Stimulated activated memory B cell treated with anti-CD40 and anti-IgM and Interleukin-4, amounts not matched to agents 10 μg/mL and 1 μg/mL and 100 μg/mL, for 72 hours (primary cell): ENCODE measurements at regions not wholly inside any gene's neighbourhood (a gene's known extent, or its start where the extent isn't known, plus 50 kb on each side); places are given as distances from the start of the nearest gene placed in this dataset.
"Not testable (repeated sequence)": the region's sequence is repeated elsewhere in the genome, so short reads cannot be mapped to it uniquely, and the experiment has no call there.

Experiments
- ATAC-seq: fragments of 150-1000 bp; cut with Tn5 transposase; 2 replicates; pipeline ENCODE4 v1.10.0; 2021
- H3K27ac Mint-ChIP-seq: one replicate; pipeline ENCODE4 v1.8.0; 2022; ENCODE audit warnings: mild to moderate bottlenecking, mixed read lengths
- H3K27me3 Mint-ChIP-seq: one replicate; pipeline ENCODE4 v1.8.0; 2022; ENCODE audit warnings: mixed read lengths
- H3K36me3 Mint-ChIP-seq: one replicate; pipeline ENCODE4 v1.8.0; 2022; ENCODE audit warnings: mixed read lengths
- H3K4me1 Mint-ChIP-seq: one replicate; pipeline ENCODE4 v1.8.0; 2022; ENCODE audit warnings: mixed read lengths
- H3K4me3 Mint-ChIP-seq: one replicate; pipeline ENCODE4 v1.8.0; 2022; ENCODE audit warnings: mild to moderate bottlenecking, moderate library complexity, mixed read lengths
- H3K9me3 Mint-ChIP-seq: one replicate; pipeline ENCODE4 v1.8.0; 2022; ENCODE audit warnings: mixed read lengths

GRCh38 chr6:834866-835265, 141.9 kb upstream of the EXOC2 start:
- H3K4me3 Mint-ChIP-seq: no peak overlapping the region
- H3K36me3 Mint-ChIP-seq: no peaks in the 10 kb centered on the region
- no peak overlapping the region for H3K27ac Mint-ChIP-seq

GRCh38 chr6:834190-834589, 141.3 kb upstream of the EXOC2 start:
- Mint-ChIP-seq H3K27me3 (no peaks in the 10 kb centered on the region), H3K9me3 (peaks cover 7% of the 10 kb centered on the region), H3K27ac (peak overlapping the region; percentile 63), H3K36me3 (no peaks in the 10 kb centered on the region), H3K4me3 (no peak overlapping the region), H3K4me1 (no peaks in the 10 kb centered on the region)
- no peak for ATAC-seq

More at GRCh38 chr6:834866-835265, 141.9 kb upstream of the EXOC2 start:
- Mint-ChIP-seq H3K4me1 (no peaks in the 10 kb centered on the region), H3K9me3 (peaks cover 7% of the 10 kb centered on the region), H3K27me3 (peaks cover under 1% of the 10 kb centered on the region)
- no peak for ATAC-seq

GRCh38 chr6:832804-833203, 139.9 kb upstream of the EXOC2 start:
- H3K36me3 Mint-ChIP-seq, H3K4me1 Mint-ChIP-seq, H3K27me3 Mint-ChIP-seq, H3K27ac Mint-ChIP-seq, H3K4me3 Mint-ChIP-seq, ATAC-seq: not testable (repeated sequence)
- peaks cover 11% of the 10 kb centered on the region for H3K9me3 Mint-ChIP-seq

- peaks cover 5% of the 10 kb centered on the region for H3K36me3 Mint-ChIP-seq
- H3K4me1 Mint-ChIP-seq: peaks cover 4% of the 10 kb centered on the region
- no peak overlapping the region for H3K4me3 Mint-ChIP-seq
- peaks cover 17% of the 10 kb centered on the region for H3K27me3 Mint-ChIP-seq
- ATAC-seq: no peak
- H3K27ac Mint-ChIP-seq: no peak overlapping the region
- H3K9me3 Mint-ChIP-seq: peaks cover 14% of the 10 kb centered on the region
These were observed 137.9 kb upstream of the EXOC2 start for GRCh38 chr6:830667-831327.

- Mint-ChIP-seq H3K9me3 (peaks cover 14% of the 10 kb centered on the region), H3K4me3 (no peak overlapping the region), H3K36me3 (peaks cover 5% of the 10 kb centered on the region), H3K27ac (no peak overlapping the region), H3K4me1 (peaks cover 4% of the 10 kb centered on the region), H3K27me3 (peaks cover 24% of the 10 kb centered on the region)
- no peak for ATAC-seq
These were observed 136.7 kb upstream of the EXOC2 start for GRCh38 chr6:829656-830055.

GRCh38 chr6:827431-827830, 134.5 kb upstream of the EXOC2 start:
- H3K27me3 Mint-ChIP-seq: peaks cover 26% of the 10 kb centered on the region
- H3K36me3 Mint-ChIP-seq: peaks cover 5% of the 10 kb centered on the region
- ATAC-seq: peak; percentile 66
- no peak overlapping the region for H3K27ac Mint-ChIP-seq
- no peak overlapping the region for H3K4me3 Mint-ChIP-seq
- peaks cover 4% of the 10 kb centered on the region for H3K4me1 Mint-ChIP-seq
- H3K9me3 Mint-ChIP-seq: peaks cover 7% of the 10 kb centered on the region

- Mint-ChIP-seq H3K9me3 (no peaks in the 10 kb centered on the region), H3K36me3 (no peaks in the 10 kb centered on the region), H3K27me3 (peaks cover 36% of the 10 kb centered on the region), H3K4me3 (no peak overlapping the region), H3K27ac (no peak overlapping the region), H3K4me1 (peaks cover 18% of the 10 kb centered on the region)
- ATAC-seq: no peak
These were observed 126.2 kb upstream of the EXOC2 start for GRCh38 chr6:819122-819521.

- no peaks in the 10 kb centered on the region for H3K9me3 Mint-ChIP-seq
- H3K4me3 Mint-ChIP-seq: no peak overlapping the region
- no peak for ATAC-seq
- peaks cover 18% of the 10 kb centered on the region for H3K4me1 Mint-ChIP-seq
- H3K36me3 Mint-ChIP-seq: no peaks in the 10 kb centered on the region
- peaks cover 36% of the 10 kb centered on the region for H3K27me3 Mint-ChIP-seq
- H3K27ac Mint-ChIP-seq: no peak overlapping the region
These were observed 125.3 kb upstream of the EXOC2 start for GRCh38 chr6:818196-818595.

GRCh38 chr6:816510-817084, 123.7 kb upstream of the EXOC2 start:
- no peaks in the 10 kb centered on the region for H3K9me3 Mint-ChIP-seq
- H3K36me3 Mint-ChIP-seq: no peaks in the 10 kb centered on the region
- peaks cover 18% of the 10 kb centered on the region for H3K4me1 Mint-ChIP-seq
- no peak overlapping the region for H3K27ac Mint-ChIP-seq
- no peak overlapping the region for H3K4me3 Mint-ChIP-seq
- H3K27me3 Mint-ChIP-seq: peaks cover 27% of the 10 kb centered on the region
- peak; percentile 45 for ATAC-seq

- no peaks in the 10 kb centered on the region for H3K36me3 Mint-ChIP-seq
- peaks cover 17% of the 10 kb centered on the region for H3K27me3 Mint-ChIP-seq
- no peaks in the 10 kb centered on the region for H3K9me3 Mint-ChIP-seq
- peaks cover 18% of the 10 kb centered on the region for H3K4me1 Mint-ChIP-seq
- no peak for ATAC-seq
- H3K27ac Mint-ChIP-seq: no peak overlapping the region
- H3K4me3 Mint-ChIP-seq: no peak overlapping the region
These were observed 122.4 kb upstream of the EXOC2 start for GRCh38 chr6:815348-815738.

GRCh38 chr6:814378-815347, 121.7 kb upstream of the EXOC2 start:
- Mint-ChIP-seq H3K4me3 (no peak overlapping the region), H3K4me1 (peaks cover 18% of the 10 kb centered on the region), H3K36me3 (no peaks in the 10 kb centered on the region), H3K27ac (no peak overlapping the region), H3K9me3 (no peaks in the 10 kb centered on the region), H3K27me3 (peaks cover 17% of the 10 kb centered on the region)
- no peak for ATAC-seq

GRCh38 chr6:811831-812230, 118.9 kb upstream of the EXOC2 start:
- peaks cover 3% of the 10 kb centered on the region for H3K27me3 Mint-ChIP-seq
- H3K27ac Mint-ChIP-seq: no peak overlapping the region
- H3K4me1 Mint-ChIP-seq: peaks cover 16% of the 10 kb centered on the region
- H3K36me3 Mint-ChIP-seq: no peaks in the 10 kb centered on the region
- H3K4me3 Mint-ChIP-seq: no peak overlapping the region
- ATAC-seq: no peak
- no peaks in the 10 kb centered on the region for H3K9me3 Mint-ChIP-seq

GRCh38 chr6:811191-811590, 118.3 kb upstream of the EXOC2 start:
- Mint-ChIP-seq H3K4me3 (no peak overlapping the region), H3K4me1 (peaks cover 12% of the 10 kb centered on the region), H3K36me3 (no peaks in the 10 kb centered on the region), H3K9me3 (no peaks in the 10 kb centered on the region), H3K27me3 (peaks cover 8% of the 10 kb centered on the region), H3K27ac (no peak overlapping the region)
- ATAC-seq: no peak

GRCh38 chr6:804771-805170, 111.8 kb upstream of the EXOC2 start:
- H3K27ac Mint-ChIP-seq: no peak overlapping the region
- H3K4me1 Mint-ChIP-seq: no peaks in the 10 kb centered on the region
- H3K9me3 Mint-ChIP-seq: no peaks in the 10 kb centered on the region
- no peak overlapping the region for H3K4me3 Mint-ChIP-seq
- H3K27me3 Mint-ChIP-seq: peaks cover 46% of the 10 kb centered on the region
- no peaks in the 10 kb centered on the region for H3K36me3 Mint-ChIP-seq
- no peak for ATAC-seq

GRCh38 chr6:804317-804716, 111.4 kb upstream of the EXOC2 start:
- Mint-ChIP-seq H3K27ac (no peak overlapping the region), H3K4me1 (no peaks in the 10 kb centered on the region), H3K9me3 (no peaks in the 10 kb centered on the region), H3K36me3 (no peaks in the 10 kb centered on the region), H3K27me3 (peaks cover 50% of the 10 kb centered on the region), H3K4me3 (no peak overlapping the region)
- ATAC-seq: no peak
